Activated T-cell treated with anti-CD3 and anti-CD28 coated beads for 24 hours (primary cell): ENCODE measurements at regions not wholly inside any gene's neighbourhood (a gene's known extent, or its start where the extent isn't known, plus 50 kb on each side); places are given as distances from the start of the nearest gene placed in this dataset.

Source experiments
- DNase-seq: peaks from one replicate; pipeline ENCODE4 v3.0.0-alpha.2; 2020; ENCODE audit warnings: low read depth

GRCh38 chr14:61130512-61131260, 149.6 kb downstream of the SLC38A6 start:
- DNase-seq: no peak

DNA sequence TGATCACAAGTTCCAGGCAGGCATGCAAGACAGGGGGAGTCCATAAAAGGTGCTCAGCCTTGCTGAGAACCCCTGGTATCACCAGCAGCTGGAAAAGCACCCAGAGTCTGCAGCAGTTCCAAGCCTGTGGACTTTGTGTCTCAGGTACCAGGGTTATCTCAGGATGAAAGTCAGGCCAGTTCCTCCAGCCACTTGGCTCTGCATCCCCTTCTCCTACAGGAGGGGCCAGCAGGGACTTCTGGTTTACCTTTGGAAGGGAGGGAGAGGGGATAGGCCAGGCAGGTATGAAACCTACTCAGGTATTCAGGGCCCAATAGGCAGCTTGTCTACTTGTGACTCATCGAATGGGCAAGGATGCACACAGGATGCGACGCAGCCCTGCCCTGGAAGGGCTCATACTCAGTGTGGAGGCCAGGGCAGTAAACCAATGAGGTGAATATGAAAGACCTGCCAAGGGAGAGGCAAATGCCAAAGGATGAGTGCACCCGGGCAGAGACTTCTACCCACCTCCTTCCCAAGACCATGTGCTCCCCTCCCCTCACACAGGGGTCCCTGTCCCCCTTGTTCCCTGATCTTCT, 148.2 kb downstream of the SLC38A6 start:
- DNase-seq: no peak

GRCh38 chr14:61128382-61129167, 147.5 kb downstream of the SLC38A6 start:
- no peak for DNase-seq

GRCh38 chr14:61126603-61127498, 145.8 kb downstream of the SLC38A6 start:
- no peak for DNase-seq

DNA sequence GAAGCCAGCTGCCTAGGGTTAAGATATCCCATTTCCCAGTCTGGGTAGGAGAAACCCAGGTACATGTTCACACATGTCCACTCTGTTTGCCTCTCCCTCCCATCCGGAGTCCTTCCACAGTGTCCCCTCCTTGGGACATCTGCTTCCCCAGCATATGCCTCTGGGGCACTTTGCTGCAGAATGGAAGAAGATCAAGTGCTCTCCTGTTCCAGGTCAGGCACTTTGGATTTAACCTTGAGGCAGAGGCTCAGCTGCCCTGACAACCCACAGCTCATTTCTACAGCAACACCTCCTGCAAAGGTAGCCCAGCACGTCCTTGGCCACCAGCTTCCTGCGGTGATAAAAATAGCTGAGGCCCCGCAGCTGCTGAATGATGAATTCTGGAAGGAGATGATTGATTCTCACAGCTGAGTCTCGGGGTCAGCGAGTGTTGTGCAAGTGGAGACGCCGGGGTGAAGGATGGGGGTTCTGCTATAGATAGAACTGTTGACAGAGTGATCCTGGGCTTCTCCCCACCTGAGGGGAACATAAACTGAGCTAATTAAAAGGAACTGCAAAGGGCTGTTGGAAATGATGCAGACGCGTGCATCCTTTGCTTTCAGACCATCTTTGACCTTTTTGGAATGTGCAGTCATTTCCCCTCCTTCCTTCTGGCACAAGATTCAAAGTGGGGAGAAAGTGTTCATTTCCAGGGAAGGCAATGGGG, 145.0 kb downstream of the SLC38A6 start:
- DNase-seq: no peak

DNA sequence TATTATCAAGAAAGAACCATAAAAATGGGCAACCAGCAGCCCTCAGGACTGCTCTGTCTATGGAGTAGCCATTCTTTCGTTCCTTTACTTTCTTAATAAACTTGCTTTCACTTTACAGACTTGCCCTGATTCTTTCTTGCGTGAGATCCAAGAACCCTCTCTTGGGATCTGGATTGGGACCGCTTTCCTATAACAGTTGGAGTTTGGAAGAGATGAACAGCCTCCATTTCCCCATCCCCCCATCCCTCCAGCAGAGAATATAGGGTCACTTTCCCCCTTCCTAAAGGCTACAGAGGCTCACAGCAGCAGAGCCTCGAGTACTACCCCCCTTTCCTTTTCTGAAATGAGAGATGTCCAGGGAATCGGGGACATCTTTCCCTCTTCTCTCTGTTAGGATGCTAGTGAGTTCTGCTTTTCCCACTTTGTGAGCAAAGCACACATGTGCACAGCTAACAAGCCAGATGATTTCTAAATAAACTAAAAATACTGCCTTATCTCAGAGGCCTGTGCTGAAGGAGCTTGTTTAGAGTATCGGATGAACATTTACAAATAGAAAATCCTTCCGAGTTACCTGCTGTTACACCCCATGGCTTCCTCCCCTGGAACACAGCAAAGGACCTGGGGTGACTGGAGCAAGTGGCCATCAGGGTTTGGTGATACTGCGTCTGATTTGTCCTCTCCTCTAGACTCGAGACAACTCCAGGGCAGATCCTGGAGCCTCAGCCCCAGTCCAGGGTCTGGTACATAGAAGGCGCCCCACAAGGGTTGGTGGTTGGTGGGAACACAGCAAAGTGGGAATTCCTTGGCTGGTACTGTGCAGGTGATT, 144.2 kb downstream of the SLC38A6 start:
- DNase-seq: no peak

DNA sequence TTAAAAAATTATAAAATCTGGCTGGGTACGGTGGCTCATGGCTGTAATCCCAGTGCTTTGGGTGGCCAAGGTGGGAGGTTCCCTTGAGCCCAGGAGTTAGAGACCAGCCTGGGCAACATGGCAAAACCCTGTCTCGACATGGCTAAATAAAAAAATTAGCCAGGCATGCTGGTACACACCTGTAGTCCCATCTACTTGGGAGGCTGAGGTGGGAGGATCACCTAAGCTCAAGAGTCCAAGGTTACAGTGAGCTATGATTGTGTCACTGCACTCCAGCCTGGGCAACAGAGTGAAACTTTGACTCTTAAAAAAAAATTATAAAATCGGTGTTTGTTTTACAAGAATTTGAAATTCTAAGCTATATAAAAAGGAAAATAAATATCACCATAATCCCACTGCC, 141.8 kb downstream of the SLC38A6 start:
- DNase-seq: no peak

- DNase-seq: no peak
Measured at GRCh38 chr14:61121355-61121787, 140.3 kb downstream of the SLC38A6 start.

- DNase-seq: no peak
Measured at GRCh38 chr14:61120576-61120975, 139.5 kb downstream of the SLC38A6 start.

GRCh38 chr14:61119006-61119405, 138.0 kb downstream of the SLC38A6 start:
- DNase-seq: no peak

DNA sequence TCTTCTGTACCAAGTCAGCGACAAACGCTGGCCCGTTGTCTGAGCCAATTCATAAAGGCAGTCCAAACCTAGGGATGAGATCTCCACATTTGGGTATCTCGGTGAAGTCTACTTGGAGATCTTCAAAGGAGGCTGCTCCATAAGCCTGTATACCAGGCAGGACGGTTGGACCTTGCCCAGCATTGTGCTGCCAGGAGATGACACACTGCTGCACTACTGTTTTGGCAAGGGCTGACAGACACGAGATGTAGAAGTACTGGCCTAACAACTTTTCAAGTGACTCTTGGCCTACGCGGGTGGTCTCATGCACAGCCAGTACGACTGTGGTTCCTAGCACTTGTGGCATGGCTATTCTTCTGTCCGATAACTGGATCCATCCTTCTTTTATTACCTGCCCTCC, 135.3 kb downstream of the SLC38A6 start:
- no peak for DNase-seq

- no peak for DNase-seq
Measured at GRCh38 chr14:61113561-61114225, 132.6 kb downstream of the SLC38A6 start.

DNA sequence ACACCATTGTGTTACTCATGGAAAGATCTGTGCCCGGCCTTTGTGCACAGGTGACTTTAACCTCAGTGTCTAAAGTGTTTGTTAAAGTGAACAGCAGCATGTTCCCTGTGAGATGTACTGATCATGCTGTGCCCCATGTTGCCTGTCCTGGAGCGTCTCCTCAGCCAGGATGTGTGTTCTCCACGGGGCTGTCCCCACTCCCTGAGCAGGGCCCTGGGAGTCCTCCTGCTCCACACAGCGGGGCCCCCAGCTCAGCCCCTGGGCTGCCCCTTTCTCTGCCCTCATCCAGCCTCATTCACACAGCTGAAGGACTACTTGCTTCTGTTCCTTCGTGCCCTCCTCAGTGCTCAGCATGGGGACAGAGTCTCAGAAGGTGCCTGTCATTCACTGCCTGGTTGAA, 131.5 kb downstream of the SLC38A6 start:
- DNase-seq: no peak

DNA sequence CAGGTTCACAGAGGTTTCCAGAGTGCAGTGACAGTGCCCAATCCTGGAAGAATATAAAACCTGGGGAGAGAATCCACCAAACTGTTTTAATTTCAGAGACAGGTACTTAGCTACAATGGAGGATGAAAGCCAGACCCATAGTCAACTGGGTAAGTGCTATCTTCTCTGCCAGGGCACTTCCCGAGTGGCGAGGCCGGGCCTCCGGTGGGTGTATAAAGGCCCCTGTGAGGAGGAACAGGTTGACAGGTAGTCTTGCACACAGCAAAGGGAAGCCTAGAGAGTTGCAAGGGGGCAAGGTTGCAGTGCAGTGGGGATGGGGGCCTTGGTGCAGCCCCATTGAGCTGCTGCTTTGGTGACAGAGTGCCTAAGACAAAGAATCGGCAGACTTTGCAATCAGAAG, 130.7 kb downstream of the SLC38A6 start:
- no peak for DNase-seq

GRCh38 chr14:61111209-61111665, 130.2 kb downstream of the SLC38A6 start:
- DNase-seq: no peak

- no peak for DNase-seq
Measured at GRCh38 chr14:61110316-61111082, 129.5 kb downstream of the SLC38A6 start.

GRCh38 chr14:61109288-61109687, 128.2 kb downstream of the SLC38A6 start:
- no peak for DNase-seq

- no peak for DNase-seq
Measured at GRCh38 chr14:61108496-61109141, 127.6 kb downstream of the SLC38A6 start.
